DMS153 treated with DMSO at 0.1 percent for 48 hours (cell line): ENCODE measurements at regions not wholly inside any gene's neighbourhood (a gene's known extent, or its start where the extent isn't known, plus 50 kb on each side); places are given as distances from the start of the nearest gene placed in this dataset.

Experiments used
- DNase-seq: peaks from one replicate; lab custom pipeline; 2025; ENCODE audit not compliant: unreplicated experiment; lab: John Stamatoyannopoulos, UW

DNA sequence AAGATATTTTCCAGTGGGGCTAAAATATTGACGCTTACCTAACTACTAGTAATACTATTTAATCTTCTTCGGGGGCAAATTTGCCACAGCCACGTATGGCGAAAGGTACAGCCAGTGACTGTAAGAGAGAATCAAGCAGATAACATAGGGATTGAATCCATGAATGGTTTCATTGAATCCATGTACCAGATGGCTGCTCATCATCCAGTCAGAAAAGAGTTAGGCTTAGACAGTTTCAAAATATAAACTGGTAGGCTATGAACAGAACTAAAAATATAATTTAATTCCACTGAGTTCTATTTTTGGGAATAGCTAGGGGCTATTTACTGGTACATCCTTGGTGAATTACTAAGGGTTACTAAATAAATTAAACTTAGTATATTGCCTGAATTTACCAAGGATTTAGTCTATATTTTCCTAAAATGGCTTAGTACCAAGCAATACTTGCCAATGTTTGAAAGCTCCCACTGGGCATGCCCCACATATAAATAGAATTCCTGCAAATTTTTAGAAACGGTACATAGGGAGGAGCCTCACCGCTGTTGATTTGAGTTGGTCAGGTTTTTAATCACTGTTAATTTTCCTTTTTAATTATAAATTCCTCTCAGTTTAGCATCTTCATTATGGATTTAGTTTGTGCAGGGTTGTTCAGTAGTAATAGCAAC, 55.8 kb upstream of the VLDLR start:
- DNase-seq, result no peak

GRCh38 chr9:2567922-2568321, 53.7 kb upstream of the VLDLR start:
- no peak for DNase-seq

DNA sequence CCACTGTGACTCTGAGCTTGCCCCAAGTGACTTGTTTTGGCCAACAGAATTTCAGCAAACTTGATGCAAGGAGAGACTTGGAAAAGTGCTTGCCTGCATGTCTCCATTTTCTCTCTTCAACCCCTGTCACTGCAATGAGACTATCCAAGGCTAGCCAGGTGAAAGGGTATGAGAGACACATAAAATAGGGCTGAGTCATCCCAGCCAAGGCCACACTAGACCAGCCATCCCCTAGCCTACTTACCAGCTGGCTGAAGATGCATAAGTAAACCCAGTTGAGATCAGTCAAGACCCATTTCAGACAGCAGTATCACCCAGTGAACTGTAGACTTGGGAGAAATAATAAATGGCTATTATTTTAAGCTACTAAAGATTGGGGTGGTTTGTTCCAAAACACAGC, 52.9 kb upstream of the VLDLR start:
- no peak for DNase-seq

DNA sequence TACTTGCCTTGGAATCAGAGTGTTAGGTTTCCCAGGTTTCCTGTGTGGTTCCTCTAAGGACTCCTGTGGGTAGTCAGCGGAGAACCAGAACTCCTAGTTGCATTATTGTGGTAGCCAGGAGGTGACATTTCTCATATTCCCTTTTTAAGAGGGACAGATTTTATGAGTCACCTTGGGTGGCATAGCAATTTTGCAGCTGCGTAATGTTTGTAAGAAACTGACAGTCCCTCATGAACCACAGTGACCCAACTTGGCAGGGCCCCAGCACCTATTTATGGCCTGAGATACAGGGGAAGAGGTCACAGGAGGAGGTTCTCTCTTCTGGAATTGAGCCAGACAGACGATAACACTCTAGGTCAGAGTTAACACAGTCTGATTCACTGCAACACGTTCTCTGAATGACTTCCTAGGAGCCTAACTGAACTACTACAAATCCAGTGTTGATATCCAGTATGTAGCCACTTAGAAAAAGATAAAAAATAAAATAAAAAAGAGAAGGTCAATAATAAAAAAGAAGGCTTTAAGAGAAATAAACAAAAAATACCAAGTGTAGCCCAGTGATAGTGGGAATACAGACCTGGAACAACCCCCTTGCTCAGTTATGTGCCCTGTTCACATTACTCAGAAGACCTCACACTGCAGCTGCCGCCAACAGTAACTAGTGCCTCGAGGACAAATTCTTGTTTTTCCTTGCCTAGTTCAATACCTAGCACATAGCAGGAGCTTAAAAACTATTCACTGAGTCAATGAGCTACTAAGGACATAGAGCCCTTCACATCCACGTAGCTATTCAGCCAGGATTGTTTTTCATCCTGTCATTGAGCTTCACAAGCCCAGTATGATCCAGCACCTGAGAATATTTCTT, 50.7 kb upstream of the VLDLR start:
- DNase-seq, result peak; percentile 54
